ENCODE measurements at regions not wholly inside any gene's neighbourhood (a gene's known extent, or its start where the extent isn't known, plus 50 kb on each side); places are given as distances from the start of the nearest gene placed in this dataset.
"Not testable (repeated sequence)": the region's sequence is repeated elsewhere in the genome, so short reads cannot be mapped to it uniquely, and the experiment has no call there.

DNA sequence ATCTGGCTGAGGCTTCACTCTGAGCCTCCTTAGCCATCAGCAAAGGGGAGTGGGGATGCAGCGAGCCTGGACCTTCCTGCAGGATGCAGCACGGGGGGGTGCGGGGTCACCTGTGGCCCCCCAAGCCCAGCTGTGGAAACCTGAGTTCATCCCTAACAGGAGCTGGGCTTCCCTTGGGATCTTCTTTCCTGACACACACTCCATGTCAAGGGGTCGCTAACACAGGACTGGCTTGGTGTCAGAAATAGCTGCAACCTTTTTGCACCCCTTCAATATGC is 174.7 kb downstream of the RTP5 start (continued):
- TF ChIP-seq, protein P1, sequence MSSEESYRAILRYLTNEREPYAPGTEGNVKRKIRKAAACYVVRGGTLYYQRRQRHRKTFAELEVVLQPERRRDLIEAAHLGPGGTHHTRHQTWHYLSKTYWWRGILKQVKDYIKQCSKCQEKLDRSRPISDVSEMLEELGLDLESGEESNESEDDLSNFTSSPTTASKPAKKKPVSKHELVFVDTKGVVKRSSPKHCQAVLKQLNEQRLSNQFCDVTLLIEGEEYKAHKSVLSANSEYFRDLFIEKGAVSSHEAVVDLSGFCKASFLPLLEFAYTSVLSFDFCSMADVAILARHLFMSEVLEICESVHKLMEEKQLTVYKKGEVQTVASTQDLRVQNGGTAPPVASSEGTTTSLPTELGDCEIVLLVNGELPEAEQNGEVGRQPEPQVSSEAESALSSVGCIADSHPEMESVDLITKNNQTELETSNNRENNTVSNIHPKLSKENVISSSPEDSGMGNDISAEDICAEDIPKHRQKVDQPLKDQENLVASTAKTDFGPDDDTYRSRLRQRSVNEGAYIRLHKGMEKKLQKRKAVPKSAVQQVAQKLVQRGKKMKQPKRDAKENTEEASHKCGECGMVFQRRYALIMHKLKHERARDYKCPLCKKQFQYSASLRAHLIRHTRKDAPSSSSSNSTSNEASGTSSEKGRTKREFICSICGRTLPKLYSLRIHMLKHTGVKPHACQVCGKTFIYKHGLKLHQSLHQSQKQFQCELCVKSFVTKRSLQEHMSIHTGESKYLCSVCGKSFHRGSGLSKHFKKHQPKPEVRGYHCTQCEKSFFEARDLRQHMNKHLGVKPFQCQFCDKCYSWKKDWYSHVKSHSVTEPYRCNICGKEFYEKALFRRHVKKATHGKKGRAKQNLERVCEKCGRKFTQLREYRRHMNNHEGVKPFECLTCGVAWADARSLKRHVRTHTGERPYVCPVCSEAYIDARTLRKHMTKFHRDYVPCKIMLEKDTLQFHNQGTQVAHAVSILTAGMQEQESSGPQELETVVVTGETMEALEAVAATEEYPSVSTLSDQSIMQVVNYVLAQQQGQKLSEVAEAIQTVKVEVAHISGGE (CRISPR knock-in tag; IDR thresholded peaks at IDR 0.05) = no peak
- TF ChIP-seq ZNF274 (IDR thresholded peaks at IDR 0.05; ENCODE audit: insufficient read depth, insufficient read length) (no peak), STAT1 (conservative IDR thresholded peaks at IDR 0.05) (no peak), ZNF207 (IDR thresholded peaks at IDR 0.05; ENCODE audit: borderline replicate concordance) (no peak), ZNF24 (IDR thresholded peaks at IDR 0.05) (no peak), CREB1 (IDR thresholded peaks at IDR 0.05; ENCODE audit: low read depth) (no peak)
- TF ChIP-seq, protein P2, sequence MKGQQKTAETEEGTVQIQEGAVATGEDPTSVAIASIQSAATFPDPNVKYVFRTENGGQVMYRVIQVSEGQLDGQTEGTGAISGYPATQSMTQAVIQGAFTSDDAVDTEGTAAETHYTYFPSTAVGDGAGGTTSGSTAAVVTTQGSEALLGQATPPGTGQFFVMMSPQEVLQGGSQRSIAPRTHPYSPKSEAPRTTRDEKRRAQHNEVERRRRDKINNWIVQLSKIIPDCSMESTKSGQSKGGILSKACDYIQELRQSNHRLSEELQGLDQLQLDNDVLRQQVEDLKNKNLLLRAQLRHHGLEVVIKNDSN (IDR thresholded peaks at IDR 0.05; ENCODE audit: borderline replicate concordance, extremely low read length, insufficient read depth, low read depth, low read length) = no peak

DNA sequence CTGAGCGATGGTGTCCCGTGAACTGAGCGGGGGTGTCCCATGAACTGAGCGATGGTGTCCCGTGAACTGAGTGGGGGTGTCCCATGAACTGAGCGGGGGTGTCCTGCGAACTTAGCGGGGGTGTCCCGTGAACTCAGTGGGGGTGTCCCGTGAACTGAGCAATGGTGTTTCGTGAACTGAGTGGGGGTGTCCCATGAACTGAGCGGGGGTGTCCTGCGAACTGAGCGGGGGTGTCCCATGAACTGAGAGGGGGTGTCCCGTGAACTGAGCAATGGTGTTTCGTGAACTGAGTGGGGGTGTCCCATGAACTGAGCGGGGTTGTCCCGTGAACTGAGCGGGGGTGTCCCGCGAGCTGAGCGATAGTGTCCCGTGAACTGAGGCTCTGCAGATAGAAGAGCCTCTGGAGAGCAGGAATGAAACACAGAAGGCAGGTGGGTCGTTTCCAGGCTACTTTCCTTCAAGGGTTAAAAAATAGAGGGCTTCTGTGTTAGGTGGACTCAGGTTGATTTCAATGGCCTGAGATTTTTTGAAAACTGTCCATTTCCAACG is 176.1 kb downstream of the RTP5 start:
- H3K9me3 ChIP-seq (replicated peaks; ENCODE audit: control insufficient read depth, insufficient read depth, low read length); intact Hi-C loops (cut with micrococcal nuclease; ENCODE audit: unreplicated experiment); CTCF ChIA-PET; POLR2A ChIA-PET; H3K4me1 ChIP-seq (ENCODE audit: control insufficient read depth, insufficient read depth, low read length); H3K4me2 ChIP-seq (ENCODE audit: control insufficient read depth, insufficient read depth); H3K27ac ChIP-seq (ENCODE audit: control insufficient read depth, insufficient read depth); in situ Hi-C loops (cut with MboI); H3K4me3 ChIP-seq; H3K9ac ChIP-seq (ENCODE audit: control insufficient read depth, insufficient read depth, low read length); H3K79me2 ChIP-seq (ENCODE audit: control insufficient read depth, insufficient read depth, low read length); RAD21 ChIA-PET (ENCODE audit: unreplicated experiment); ATAC-seq; SMC1A ChIA-PET (ENCODE audit: uncharacterized antibody, unreplicated experiment); FAIRE-seq; H3K36me3 ChIP-seq (ENCODE audit: control insufficient read depth in 2 of 2, insufficient read depth in 2 of 2, low read length in 1 of 2); BruUV-seq (replicated peaks); H3K27me3 ChIP-seq (replicated peaks in 1 of 2; ENCODE audit: control insufficient read depth in 2 of 2, insufficient read depth in 2 of 2, low read length in 1 of 2); DNase-seq (ENCODE audit: low read depth, low spot score); H4K20me1 ChIP-seq (ENCODE audit: control insufficient read depth, insufficient read depth); H2AFZ ChIP-seq (ENCODE audit: control insufficient read depth, low read depth, low read length): not testable (repeated sequence)
- 93% methylated on average over 20 of the region's 25 CpGs for WGBS (ENCODE audit: insufficient coverage, insufficient replicate concordance, low lambda C conversion rate, missing lambda C conversion rate)
- TF ChIP-seq, protein P3, sequence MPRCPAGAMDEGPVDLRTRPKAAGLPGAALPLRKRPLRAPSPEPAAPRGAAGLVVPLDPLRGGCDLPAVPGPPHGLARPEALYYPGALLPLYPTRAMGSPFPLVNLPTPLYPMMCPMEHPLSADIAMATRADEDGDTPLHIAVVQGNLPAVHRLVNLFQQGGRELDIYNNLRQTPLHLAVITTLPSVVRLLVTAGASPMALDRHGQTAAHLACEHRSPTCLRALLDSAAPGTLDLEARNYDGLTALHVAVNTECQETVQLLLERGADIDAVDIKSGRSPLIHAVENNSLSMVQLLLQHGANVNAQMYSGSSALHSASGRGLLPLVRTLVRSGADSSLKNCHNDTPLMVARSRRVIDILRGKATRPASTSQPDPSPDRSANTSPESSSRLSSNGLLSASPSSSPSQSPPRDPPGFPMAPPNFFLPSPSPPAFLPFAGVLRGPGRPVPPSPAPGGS (IDR thresholded peaks at IDR 0.05; ENCODE audit: borderline replicate concordance, insufficient read depth, low read depth, low read length, poor library complexity, severe bottlenecking) = peak; percentile 64
